ENCODE measurements at regions not wholly inside any gene's neighbourhood (a gene's known extent, or its start where the extent isn't known, plus 50 kb on each side); places are given as distances from the start of the nearest gene placed in this dataset.
"Not testable (repeated sequence)": the region's sequence is repeated elsewhere in the genome, so short reads cannot be mapped to it uniquely, and the experiment has no call there.

GRCh38 chr7:9725940-9726663, 1247.6 kb upstream of the PHF14 start:
- not testable (repeated sequence) for DNase-seq

GRCh38 chr7:9726811-9727210, 1246.9 kb upstream of the PHF14 start:
- not testable (repeated sequence) for DNase-seq

- DNase-seq, result not testable (repeated sequence)
Measured at GRCh38 chr7:9727467-9727869, 1246.2 kb upstream of the PHF14 start.

- DNase-seq, result not testable (repeated sequence)
Measured at GRCh38 chr7:9728014-9728657, 1245.5 kb upstream of the PHF14 start.

- no peak for DNase-seq
Measured at GRCh38 chr7:9752033-9752432, 1221.6 kb upstream of the PHF14 start.

GRCh38 chr7:9761224-9761623, 1212.4 kb upstream of the PHF14 start:
- no peak for DNase-seq

GRCh38 chr7:9776900-9777299, 1196.8 kb upstream of the PHF14 start:
- no peak for DNase-seq

- DNase-seq, result no peak
Measured at GRCh38 chr7:9778367-9778766, 1195.3 kb upstream of the PHF14 start.

- DNase-seq, result no peak
Measured at GRCh38 chr7:9781710-9782109, 1192.0 kb upstream of the PHF14 start.

- no peak for DNase-seq
Measured at GRCh38 chr7:9782275-9782674, 1191.4 kb upstream of the PHF14 start.

GRCh38 chr7:9785211-9785610, 1188.5 kb upstream of the PHF14 start:
- no peak for DNase-seq

- DNase-seq, result no peak
Measured at GRCh38 chr7:9796241-9796640, 1177.4 kb upstream of the PHF14 start.

GRCh38 chr7:9822458-9823290, 1151.0 kb upstream of the PHF14 start:
- DNase-seq, result no peak

- DNase-seq, result no peak
Measured at GRCh38 chr7:9835199-9835598, 1138.5 kb upstream of the PHF14 start.

- no peak for DNase-seq
Measured at GRCh38 chr7:9836671-9837070, 1137.0 kb upstream of the PHF14 start.

- DNase-seq, result no peak
Measured at GRCh38 chr7:9842301-9842700, 1131.4 kb upstream of the PHF14 start.

- DNase-seq, result no peak
Measured at GRCh38 chr7:9846902-9847301, 1126.8 kb upstream of the PHF14 start.

GRCh38 chr7:9854605-9855004, 1119.1 kb upstream of the PHF14 start:
- DNase-seq, result no peak

GRCh38 chr7:9856668-9857067, 1117.0 kb upstream of the PHF14 start:
- DNase-seq, result no peak

- no peak for DNase-seq
Measured at GRCh38 chr7:9863545-9863944, 1110.1 kb upstream of the PHF14 start.

- no peak for DNase-seq
Measured at GRCh38 chr7:9869151-9869550, 1104.5 kb upstream of the PHF14 start.

- DNase-seq, result no peak
Measured at GRCh38 chr7:9869566-9869965, 1104.1 kb upstream of the PHF14 start.

- no peak for DNase-seq
Measured at GRCh38 chr7:9870674-9871073, 1103.0 kb upstream of the PHF14 start.

GRCh38 chr7:9874182-9874581, 1099.5 kb upstream of the PHF14 start:
- no peak for DNase-seq
